HG03354 (cell line): ENCODE measurements at regions not wholly inside any gene's neighbourhood (a gene's known extent, or its start where the extent isn't known, plus 50 kb on each side); places are given as distances from the start of the nearest gene placed in this dataset.

Experiments
- ATAC-seq: cut with Tn5 transposase; IDR thresholded peaks from one replicate; pipeline ENCODE4 v1.9.1; 2021; ENCODE audit warnings: mild to moderate bottlenecking; ENCODE audit not compliant: unreplicated experiment, poor library complexity, severe bottlenecking

DNA sequence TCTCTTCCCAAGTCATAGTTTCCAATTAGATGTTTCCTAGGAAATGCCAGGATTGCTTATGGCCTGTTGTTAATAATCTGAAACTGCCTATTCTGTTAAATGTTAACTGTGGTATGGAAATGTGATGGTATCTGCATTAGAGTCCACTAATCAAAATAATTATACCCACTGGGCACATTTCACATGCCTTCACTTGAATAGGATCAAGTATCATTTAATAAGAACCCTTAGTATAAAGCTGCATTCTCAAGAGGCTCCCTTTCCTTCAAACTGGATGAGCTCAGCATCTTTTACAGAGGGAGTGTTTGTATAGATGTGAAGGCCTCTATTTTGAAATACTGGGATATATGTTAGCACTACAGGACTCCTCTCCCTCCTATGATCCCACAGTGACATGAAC lies 477.2 kb upstream of the VRK2 start:
- ATAC-seq: no peak

GRCh38 chr2:57570961-57571360 lies 475.6 kb upstream of the VRK2 start:
- no peak for ATAC-seq

GRCh38 chr2:57575700-57576268 lies 470.8 kb upstream of the VRK2 start:
- no peak for ATAC-seq

DNA sequence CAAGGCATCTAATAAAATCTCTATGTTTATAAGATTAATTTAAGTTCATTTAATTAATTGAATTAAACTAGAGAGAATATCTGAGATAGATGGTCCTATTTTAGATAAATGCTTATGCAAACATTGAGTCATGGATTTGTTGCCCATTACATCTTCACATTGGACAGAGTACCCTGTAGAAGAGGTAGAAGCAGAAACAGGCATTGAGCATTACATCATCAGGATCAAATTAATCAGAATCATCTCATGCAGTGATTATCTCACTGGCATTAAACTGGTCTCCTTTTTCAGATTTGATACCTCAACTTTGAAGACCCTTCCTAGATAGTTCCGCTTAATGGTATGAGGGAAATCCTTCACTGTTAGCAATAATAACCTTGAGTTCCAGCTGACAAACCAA lies 469.6 kb upstream of the VRK2 start:
- ATAC-seq: no peak

DNA sequence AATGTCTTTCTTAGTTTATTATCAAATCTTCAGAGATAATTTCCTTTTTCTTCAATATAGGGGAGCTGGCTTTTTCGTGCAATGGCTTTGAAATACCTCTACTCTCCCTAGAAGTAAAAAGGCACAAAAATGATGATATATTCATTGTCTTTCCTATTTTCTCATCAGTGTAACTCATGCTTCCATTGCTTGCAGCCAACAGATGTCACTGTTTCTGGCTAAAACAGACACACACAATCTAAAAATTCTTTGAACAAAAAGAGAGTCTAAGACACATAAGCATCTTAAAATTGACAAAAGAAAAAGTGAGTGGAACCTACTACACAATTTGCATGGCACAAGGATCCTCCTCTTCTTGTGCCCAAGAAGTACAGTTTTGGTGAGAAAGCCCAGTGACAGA lies 448.7 kb upstream of the VRK2 start:
- no peak for ATAC-seq

- no peak for ATAC-seq
These were observed 448.1 kb upstream of the VRK2 start for GRCh38 chr2:57598551-57598950.

GRCh38 chr2:57602733-57603132 lies 443.9 kb upstream of the VRK2 start:
- no peak for ATAC-seq

- no peak for ATAC-seq
These were observed 431.6 kb upstream of the VRK2 start for GRCh38 chr2:57614988-57615387.

DNA sequence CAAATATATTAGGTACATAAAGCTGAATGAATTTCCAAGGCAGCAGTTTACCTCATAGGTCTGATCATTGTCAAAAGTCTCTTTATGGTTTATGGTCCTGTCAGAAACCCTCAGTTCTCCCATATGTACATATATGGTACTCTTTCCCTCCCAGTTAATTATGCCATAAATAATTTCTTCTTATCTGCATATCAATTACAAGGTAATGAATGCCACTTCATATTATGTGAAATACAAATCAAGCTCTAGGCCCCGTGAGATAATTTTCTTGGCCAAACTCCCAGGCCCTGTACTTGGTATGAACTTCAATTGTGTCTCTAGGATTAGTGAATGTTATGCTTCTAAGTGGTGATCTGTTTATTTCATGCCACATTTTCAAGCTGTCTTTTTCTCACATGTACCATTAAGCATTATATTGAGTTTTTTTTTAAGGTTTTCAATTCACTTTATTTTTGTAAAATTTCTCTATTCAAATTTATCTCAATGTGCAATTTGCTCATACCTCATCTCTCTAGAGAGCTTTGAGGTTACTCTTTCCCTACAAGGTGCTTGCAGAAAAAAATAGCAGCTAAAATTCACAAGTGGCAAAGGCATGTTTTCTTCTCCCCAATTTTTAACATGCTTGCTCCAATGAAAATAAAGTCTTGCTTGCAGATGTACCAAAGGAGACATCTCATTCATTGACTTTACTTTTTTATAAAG lies 430.6 kb upstream of the VRK2 start:
- ATAC-seq: no peak

GRCh38 chr2:57617318-57617717 lies 429.3 kb upstream of the VRK2 start:
- no peak for ATAC-seq

DNA sequence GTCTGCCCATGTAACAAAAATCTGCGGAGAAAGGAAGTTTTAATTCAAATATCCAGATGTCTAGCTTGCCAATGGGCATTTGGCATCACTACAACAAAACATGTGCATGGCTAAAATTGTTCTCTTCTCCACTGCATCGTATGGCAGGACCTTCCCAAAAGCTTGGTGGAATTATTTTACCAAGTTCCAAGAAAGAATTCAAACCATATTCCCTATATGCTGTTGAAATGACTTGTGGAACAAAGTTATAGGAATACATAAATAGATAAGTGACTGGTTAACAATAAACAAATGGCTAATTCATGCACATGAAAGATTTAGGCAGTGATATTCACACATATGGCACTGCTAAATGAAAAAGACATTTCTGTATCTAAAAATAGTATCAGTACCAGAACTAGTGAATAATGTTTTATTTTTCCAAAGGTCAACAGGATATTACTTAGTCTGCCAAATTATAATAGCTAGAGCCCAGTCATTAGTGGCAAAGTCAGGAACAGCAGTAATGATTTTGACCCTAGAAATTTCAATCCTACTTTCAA lies 425.4 kb upstream of the VRK2 start:
- no peak for ATAC-seq

GRCh38 chr2:57622009-57622408 lies 424.6 kb upstream of the VRK2 start:
- ATAC-seq: no peak

- ATAC-seq: no peak
These were observed 390.4 kb upstream of the VRK2 start for GRCh38 chr2:57656198-57656597.

GRCh38 chr2:57669570-57669969 lies 377.0 kb upstream of the VRK2 start:
- ATAC-seq: no peak

DNA sequence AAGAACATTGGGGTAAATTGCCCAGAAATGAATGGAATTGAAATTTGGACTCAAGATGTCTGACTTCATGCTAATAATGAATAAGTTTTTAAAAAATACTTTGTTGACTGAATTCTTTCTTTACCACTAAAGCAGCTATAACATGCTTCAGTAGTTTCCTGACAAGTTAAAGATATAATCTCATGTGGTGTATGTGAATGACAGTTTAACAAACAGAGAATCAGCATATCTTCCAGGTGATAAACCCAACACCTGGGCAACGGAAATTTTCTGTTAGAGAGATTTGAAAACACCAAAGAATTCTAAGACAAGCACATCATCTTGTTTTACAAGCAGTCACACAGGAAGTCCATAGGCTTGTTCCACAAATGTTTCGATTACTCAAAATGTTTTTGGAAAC lies 372.6 kb upstream of the VRK2 start:
- no peak for ATAC-seq

- no peak for ATAC-seq
These were observed 371.9 kb upstream of the VRK2 start for GRCh38 chr2:57674743-57675142.

DNA sequence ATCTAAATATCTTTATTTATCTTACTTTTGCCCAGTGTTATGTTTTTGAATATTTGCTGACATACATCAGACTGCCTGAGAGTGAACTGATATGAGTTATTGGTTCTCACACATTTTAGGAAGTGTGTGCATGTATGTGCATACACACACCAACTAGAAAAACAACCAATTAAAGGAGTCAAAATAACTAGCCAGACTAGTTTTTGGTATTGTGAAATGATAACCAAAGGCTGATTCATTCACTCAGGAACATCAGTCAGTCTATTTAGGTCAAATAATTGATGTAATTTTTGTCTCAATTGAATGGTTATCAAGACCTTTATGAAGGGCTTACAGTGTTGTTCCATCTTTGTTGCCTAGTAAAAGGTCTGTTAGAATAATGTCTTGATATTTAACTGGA lies 369.3 kb upstream of the VRK2 start:
- ATAC-seq: no peak

DNA sequence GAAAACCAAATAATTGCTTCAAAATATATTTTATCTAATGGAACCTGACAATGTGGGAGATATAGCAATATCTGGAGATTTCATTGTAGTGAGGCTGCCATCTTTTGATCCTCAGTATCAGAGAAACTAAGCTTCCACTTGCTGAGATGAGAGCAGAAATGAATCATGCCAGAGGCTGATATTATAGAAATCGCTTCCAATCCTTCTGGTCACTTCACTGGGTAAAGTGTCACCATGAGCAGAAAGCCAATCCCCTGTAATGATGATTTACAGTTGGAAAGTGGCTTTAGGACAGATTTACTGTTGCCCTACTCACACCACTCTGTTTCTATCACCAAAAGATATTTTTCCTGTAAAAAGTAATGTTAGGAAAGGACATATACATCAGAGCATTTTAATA lies 365.0 kb upstream of the VRK2 start:
- no peak for ATAC-seq

DNA sequence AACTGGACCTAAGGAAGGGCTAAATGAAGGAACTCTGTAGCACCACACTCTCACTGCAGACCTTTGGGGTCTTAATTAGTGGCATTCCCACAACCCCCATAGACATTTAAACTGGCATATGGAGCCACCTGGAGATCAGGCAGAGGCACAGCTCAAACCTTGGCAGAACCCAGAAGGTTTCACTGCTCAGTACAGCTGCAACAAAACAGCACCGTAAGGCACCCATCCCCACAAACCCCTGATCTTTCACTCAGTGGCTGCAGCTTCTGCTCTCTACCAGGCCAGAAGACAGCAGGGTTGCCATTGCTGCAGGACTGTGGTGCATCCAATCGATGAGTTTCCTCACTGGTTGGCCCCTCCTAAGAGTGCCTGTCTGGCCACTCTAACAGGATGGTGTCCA lies 361.6 kb upstream of the VRK2 start:
- ATAC-seq: no peak

- no peak for ATAC-seq
These were observed 354.2 kb upstream of the VRK2 start for GRCh38 chr2:57692395-57692794.

DNA sequence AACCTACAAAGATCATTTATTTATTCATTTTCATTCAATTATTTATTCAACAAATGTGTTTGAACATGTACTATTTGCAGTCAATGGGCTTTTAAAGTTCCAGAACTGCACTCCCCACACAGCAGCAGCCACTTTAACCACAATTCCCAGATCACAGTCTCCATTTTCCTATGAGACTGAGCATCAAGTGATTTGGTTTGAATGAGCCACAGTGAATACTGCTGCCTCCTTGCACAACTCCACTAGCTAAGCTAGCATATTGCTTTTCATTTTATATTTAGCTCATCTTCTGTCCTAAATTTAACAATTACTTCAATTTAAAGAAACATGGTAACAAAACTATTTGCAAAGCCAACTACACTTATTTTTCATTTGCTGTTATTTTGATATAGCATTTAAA lies 353.4 kb upstream of the VRK2 start:
- ATAC-seq: no peak

GRCh38 chr2:57693965-57694364 lies 352.6 kb upstream of the VRK2 start:
- ATAC-seq: no peak
